ENCODE measurements at regions not wholly inside any gene's neighbourhood (a gene's known extent, or its start where the extent isn't known, plus 50 kb on each side); places are given as distances from the start of the nearest gene placed in this dataset.

- ChIA-PET POLR2A (ENCODE audit: low non-redundant PET) (no interaction called here), CTCF (no interaction called here)
- no peak for TF ChIP-seq CTCF (conservative IDR thresholded peaks at IDR 0.05; ENCODE audit: low read depth)
- no peak for DNase-seq (ENCODE audit: low spot score)
- no peak overlapping the region for H3K27ac ChIP-seq
These were observed 156.4 kb upstream of the MTPN start for GRCh38 chr7:136133551-136133950.

- TF ChIP-seq CTCF (conservative IDR thresholded peaks at IDR 0.05; ENCODE audit: low read depth): no peak
- POLR2A ChIA-PET (ENCODE audit: low non-redundant PET): no interaction called here
- DNase-seq (ENCODE audit: low spot score): no peak
- CTCF ChIA-PET: no interaction called here
- H3K27ac ChIP-seq: no peak overlapping the region
These were observed 154.1 kb upstream of the MTPN start for GRCh38 chr7:136131304-136131630.

GRCh38 chr7:136130511-136131303 lies 153.5 kb upstream of the MTPN start:
- ChIA-PET CTCF (no interaction called here), POLR2A (ENCODE audit: low non-redundant PET) (no interaction called here)
- H3K27ac ChIP-seq: no peak overlapping the region
- no peak for DNase-seq (ENCODE audit: low spot score)
- no peak for TF ChIP-seq CTCF (conservative IDR thresholded peaks at IDR 0.05; ENCODE audit: low read depth)

GRCh38 chr7:136128050-136128449 lies 150.9 kb upstream of the MTPN start:
- ChIA-PET POLR2A (ENCODE audit: low non-redundant PET) (no interaction called here), CTCF (interaction anchor here (0.6 kb wide), 2 partner anchors 13 to 95 kb away, joined by 3 to 4 read pairs; no protein-coding TSS in a partner anchor)
- no peak for DNase-seq (ENCODE audit: low spot score)
- TF ChIP-seq CTCF (conservative IDR thresholded peaks at IDR 0.05; ENCODE audit: low read depth): no peak
- no peak overlapping the region for H3K27ac ChIP-seq

GRCh38 chr7:136123352-136123751 lies 146.2 kb upstream of the MTPN start:
- no peak for DNase-seq (ENCODE audit: low spot score)
- CTCF ChIA-PET: no interaction called here
- no peak for TF ChIP-seq CTCF (conservative IDR thresholded peaks at IDR 0.05; ENCODE audit: low read depth)
- POLR2A ChIA-PET (ENCODE audit: low non-redundant PET): no interaction called here
- no peak overlapping the region for H3K27ac ChIP-seq

GRCh38 chr7:136122026-136122425 lies 144.9 kb upstream of the MTPN start:
- DNase-seq (ENCODE audit: low spot score): no peak
- CTCF ChIA-PET: no interaction called here
- no peak for TF ChIP-seq CTCF (conservative IDR thresholded peaks at IDR 0.05; ENCODE audit: low read depth)
- POLR2A ChIA-PET (ENCODE audit: low non-redundant PET): no interaction called here
- no peak overlapping the region for H3K27ac ChIP-seq

All from RWPE1 (cell line).